HAP-1 (cell line): ENCODE measurements at regions not wholly inside any gene's neighbourhood (a gene's known extent, or its start where the extent isn't known, plus 50 kb on each side); places are given as distances from the start of the nearest gene placed in this dataset.

Source experiments
- DNase-seq, 2 experiments: peaks; one replicate each; pipeline ENCODE4 v3.0.0-alpha.2; 2016 to 2020; ENCODE audit warnings: low spot score in 2 of 2
- H3K27me3 ChIP-seq: fragments of 250-450 bp; sonication (Bioruptor Pico); 2 replicates; pipeline ENCODE4 v1.5.1; 2020; ENCODE audit warnings: low read depth, mild to moderate bottlenecking, moderate library complexity
- H3K36me3 ChIP-seq: fragments of 250-450 bp; sonication (Bioruptor Pico); replicated peaks from 2 replicates; pipeline ENCODE4 v1.5.1; 2020; ENCODE audit warnings: mild to moderate bottlenecking
- H3K4me1 ChIP-seq: fragments of 250-450 bp; sonication (Bioruptor Pico); 2 replicates; pipeline ENCODE4 v1.5.1; 2020; ENCODE audit warnings: mild to moderate bottlenecking
- H3K4me3 ChIP-seq: fragments of 250-450 bp; sonication (Bioruptor Pico); 2 replicates; pipeline ENCODE4 v1.5.1; 2020; ENCODE audit warnings: mild to moderate bottlenecking, moderate library complexity
- H3K9me3 ChIP-seq: fragments of 250-450 bp; sonication (Bioruptor Pico); 2 replicates; pipeline ENCODE4 v1.5.1; 2020; ENCODE audit warnings: mild to moderate bottlenecking, moderate library complexity
- in situ Hi-C: fragments of 300-500 bp; cut with MboI; formaldehyde crosslinking; loops from 3 replicates; pipeline ENCODE4 v1.14.3; 2020; ENCODE audit warnings: low sequenced_read_pairs, inconsistent platforms, mixed read lengths

- no peak overlapping the region for H3K4me3 ChIP-seq
- no peaks in the 10 kb centered on the region for H3K4me1 ChIP-seq
- in situ Hi-C loops, result no loop called here
- DNase-seq, result no peak
- H3K36me3 ChIP-seq, result no peaks in the 10 kb centered on the region
- no peaks in the 10 kb centered on the region for H3K9me3 ChIP-seq
- H3K27me3 ChIP-seq, result no peaks in the 10 kb centered on the region
Observed at GRCh38 chr10:111831058-111831457, 352.5 kb downstream of the GPAM start.

- Histone ChIP-seq H3K9me3 (no peaks in the 10 kb centered on the region), H3K36me3 (no peaks in the 10 kb centered on the region), H3K4me3 (no peak overlapping the region), H3K27me3 (no peaks in the 10 kb centered on the region), H3K4me1 (no peaks in the 10 kb centered on the region)
- DNase-seq, result no peak
- in situ Hi-C loops, result no loop called here
Observed at GRCh38 chr10:111833251-111833650, 350.3 kb downstream of the GPAM start.

- in situ Hi-C loops, result no loop called here
- no peak for DNase-seq
- no peaks in the 10 kb centered on the region for H3K9me3 ChIP-seq
- H3K36me3 ChIP-seq, result no peaks in the 10 kb centered on the region
- no peaks in the 10 kb centered on the region for H3K27me3 ChIP-seq
- H3K4me1 ChIP-seq, result no peaks in the 10 kb centered on the region
- no peak overlapping the region for H3K4me3 ChIP-seq
Observed at GRCh38 chr10:111835574-111835973, 348.0 kb downstream of the GPAM start.

- no peak for DNase-seq
- Histone ChIP-seq H3K36me3 (no peaks in the 10 kb centered on the region), H3K9me3 (no peaks in the 10 kb centered on the region), H3K4me3 (no peak overlapping the region), H3K27me3 (no peaks in the 10 kb centered on the region), H3K4me1 (no peaks in the 10 kb centered on the region)
- in situ Hi-C loops, result no loop called here
Observed at GRCh38 chr10:111836064-111836463, 347.5 kb downstream of the GPAM start.

- in situ Hi-C loops, result no loop called here
- no peaks in the 10 kb centered on the region for H3K9me3 ChIP-seq
Observed at GRCh38 chr10:111836571-111836970, 347.0 kb downstream of the GPAM start.

GRCh38 chr10:111837086-111837485, 346.5 kb downstream of the GPAM start:
- in situ Hi-C loops, result no loop called here
- no peaks in the 10 kb centered on the region for H3K36me3 ChIP-seq
- no peaks in the 10 kb centered on the region for H3K4me1 ChIP-seq
- no peak overlapping the region for H3K4me3 ChIP-seq
- H3K9me3 ChIP-seq, result no peaks in the 10 kb centered on the region
- no peaks in the 10 kb centered on the region for H3K27me3 ChIP-seq
- DNase-seq, result no peak

More at GRCh38 chr10:111836571-111836970, 347.0 kb downstream of the GPAM start:
- H3K4me3 ChIP-seq, result no peak overlapping the region
- no peaks in the 10 kb centered on the region for H3K4me1 ChIP-seq
- no peaks in the 10 kb centered on the region for H3K27me3 ChIP-seq
- no peaks in the 10 kb centered on the region for H3K36me3 ChIP-seq
- no peak for DNase-seq

GRCh38 chr10:111837985-111838384, 345.6 kb downstream of the GPAM start:
- Histone ChIP-seq H3K4me1 (no peaks in the 10 kb centered on the region), H3K9me3 (no peaks in the 10 kb centered on the region), H3K36me3 (no peaks in the 10 kb centered on the region), H3K27me3 (no peaks in the 10 kb centered on the region), H3K4me3 (no peak overlapping the region)
- in situ Hi-C loops, result no loop called here
- no peak for DNase-seq

- Histone ChIP-seq H3K9me3 (no peaks in the 10 kb centered on the region), H3K27me3 (no peaks in the 10 kb centered on the region), H3K36me3 (no peaks in the 10 kb centered on the region), H3K4me1 (no peaks in the 10 kb centered on the region), H3K4me3 (no peak overlapping the region)
- in situ Hi-C loops, result no loop called here
- no peak for DNase-seq
Observed at GRCh38 chr10:111840546-111840945, 343.0 kb downstream of the GPAM start.

- Histone ChIP-seq H3K9me3 (no peaks in the 10 kb centered on the region), H3K4me1 (no peaks in the 10 kb centered on the region), H3K27me3 (no peaks in the 10 kb centered on the region), H3K4me3 (no peak overlapping the region), H3K36me3 (no peaks in the 10 kb centered on the region)
- in situ Hi-C loops, result no loop called here
- no peak for DNase-seq
Observed at GRCh38 chr10:111852801-111853200, 330.8 kb downstream of the GPAM start.

- no peak for DNase-seq
- Histone ChIP-seq H3K27me3 (no peaks in the 10 kb centered on the region), H3K4me1 (no peaks in the 10 kb centered on the region), H3K4me3 (no peak overlapping the region), H3K36me3 (no peaks in the 10 kb centered on the region), H3K9me3 (no peaks in the 10 kb centered on the region)
- in situ Hi-C loops, result no loop called here
Observed at GRCh38 chr10:111856631-111857030, 326.9 kb downstream of the GPAM start.

- Histone ChIP-seq H3K27me3 (no peaks in the 10 kb centered on the region), H3K4me1 (peaks cover 5% of the 10 kb centered on the region; the same call in 1 of the 2 replicates), H3K4me3 (no peak overlapping the region), H3K36me3 (no peaks in the 10 kb centered on the region), H3K9me3 (no peaks in the 10 kb centered on the region)
- in situ Hi-C loops, result no loop called here
- DNase-seq, result no peak
Observed at GRCh38 chr10:111865550-111865949, 318.0 kb downstream of the GPAM start.

GRCh38 chr10:111871458-111871857, 312.1 kb downstream of the GPAM start:
- no peak overlapping the region for H3K4me3 ChIP-seq
- no peaks in the 10 kb centered on the region for H3K36me3 ChIP-seq
- DNase-seq, result no peak
- H3K9me3 ChIP-seq, result no peaks in the 10 kb centered on the region
- in situ Hi-C loops, result no loop called here
- no peaks in the 10 kb centered on the region for H3K27me3 ChIP-seq
- H3K4me1 ChIP-seq, result no peaks in the 10 kb centered on the region

- no peaks in the 10 kb centered on the region; the same call in 1 of the 2 replicates for H3K4me1 ChIP-seq
- DNase-seq, result no peak
- no peaks in the 10 kb centered on the region for H3K27me3 ChIP-seq
- in situ Hi-C loops, result no loop called here
- no peak overlapping the region for H3K4me3 ChIP-seq
- H3K36me3 ChIP-seq, result no peaks in the 10 kb centered on the region
- no peaks in the 10 kb centered on the region for H3K9me3 ChIP-seq
Observed at GRCh38 chr10:111872591-111872990, 311.0 kb downstream of the GPAM start.

- H3K9me3 ChIP-seq, result no peaks in the 10 kb centered on the region; the same call in 1 of the 2 replicates
- H3K4me1 ChIP-seq, result no peaks in the 10 kb centered on the region; the same call in 1 of the 2 replicates
- no peak overlapping the region for H3K4me3 ChIP-seq
- no peak for DNase-seq
- no peaks in the 10 kb centered on the region for H3K27me3 ChIP-seq
- no peaks in the 10 kb centered on the region for H3K36me3 ChIP-seq
- in situ Hi-C loops, result no loop called here
Observed at GRCh38 chr10:111873041-111873440, 310.5 kb downstream of the GPAM start.

GRCh38 chr10:111873621-111874135, 309.9 kb downstream of the GPAM start:
- in situ Hi-C loops, result no loop called here
- H3K4me3 ChIP-seq, result no peak overlapping the region
- H3K9me3 ChIP-seq, result no peaks in the 10 kb centered on the region; the same call in 1 of the 2 replicates
- no peaks in the 10 kb centered on the region for H3K27me3 ChIP-seq
- no peak for DNase-seq
- no peaks in the 10 kb centered on the region; the same call in 1 of the 2 replicates for H3K4me1 ChIP-seq
- no peaks in the 10 kb centered on the region for H3K36me3 ChIP-seq
